CD14-positive monocyte (primary cell): ENCODE measurements at regions not wholly inside any gene's neighbourhood (a gene's known extent, or its start where the extent isn't known, plus 50 kb on each side); places are given as distances from the start of the nearest gene placed in this dataset.
A peak's percentile ranks its signal among the peaks of the same experiment; 100 is the strongest.

Source experiments
- DNase-seq, 3 donors: peaks; one replicate each; pipeline ENCODE4 v3.0.0-alpha.2; 2011 to 2022
- H2AFZ ChIP-seq: 2 replicates; pipeline ENCODE4 v1.6.0; 2012; ENCODE audit warnings: mild to moderate bottlenecking, low read depth, low read length, inconsistent platforms; ENCODE audit not compliant: insufficient read depth, poor library complexity, severe bottlenecking
- H3K27ac ChIP-seq, 2 donors: 1 replicate in 1 of 2; 2 replicates in 1 of 2; pipeline ENCODE4 v1.5.1; 2012 to 2013; ENCODE audit warnings: low read length in 2 of 2, control low read depth in 1 of 2, inconsistent platforms in 1 of 2, low read depth in 1 of 2, mild to moderate bottlenecking in 1 of 2
- H3K27me3 ChIP-seq, 2 donors: one replicate each; pipeline versions ENCODE4 v1.6.0 to v1.6.1; 2011 to 2013; ENCODE audit warnings: low read length in 2 of 2; ENCODE audit not compliant: control insufficient read depth in 2 of 2, insufficient read depth in 2 of 2
- H3K36me3 ChIP-seq, 2 donors: replicated peaks in 1 of 2; 1 replicate in 1 of 2; 2 replicates in 1 of 2; pipeline versions ENCODE4 v1.5.1 to v1.6.1; 2012 to 2013; ENCODE audit warnings: low read length in 2 of 2, control low read depth in 1 of 2, inconsistent platforms in 1 of 2, mild to moderate bottlenecking in 1 of 2; ENCODE audit not compliant: insufficient read depth in 2 of 2, control insufficient read depth in 1 of 2
- H3K4me1 ChIP-seq, 2 donors: 1 replicate in 1 of 2; 2 replicates in 1 of 2; pipeline versions ENCODE4 v1.5.1 to v1.6.1; 2012 to 2013; ENCODE audit warnings: low read length in 2 of 2, control low read depth in 1 of 2, inconsistent platforms in 1 of 2, mild to moderate bottlenecking in 1 of 2, moderate library complexity in 1 of 2; ENCODE audit not compliant: insufficient read depth in 2 of 2, control insufficient read depth in 1 of 2
- H3K4me2 ChIP-seq: replicated peaks from 2 replicates; pipeline ENCODE3; 2012; ENCODE audit warnings: low read length, moderate library complexity, mild to moderate bottlenecking; ENCODE audit not compliant: poor library complexity, severe bottlenecking; ENCODE audit errors: extremely low read depth
- H3K4me3 ChIP-seq, 3 experiments: fragments of 200-600 bp in 1 of 3; sonication (generic) in 1 of 3; replicated peaks in 1 of 3; 1 replicate in 2 of 3; 2 replicates in 1 of 3; pipeline ENCODE4 v1.5.1; 2011 to 2013; ENCODE audit warnings: low read length in 3 of 3, mild to moderate bottlenecking in 3 of 3, control low read depth in 2 of 3, low read depth in 2 of 3, inconsistent platforms in 1 of 3, moderate library complexity in 1 of 3
- H3K79me2 ChIP-seq: 2 replicates; pipeline ENCODE4 v1.6.0; 2012; ENCODE audit warnings: mild to moderate bottlenecking, control low read depth, inconsistent platforms, low read length, moderate library complexity; ENCODE audit not compliant: insufficient read depth
- H3K9ac ChIP-seq: 2 replicates; pipeline ENCODE4 v1.6.0; 2017; ENCODE audit warnings: low read length, mild to moderate bottlenecking; ENCODE audit not compliant: insufficient read depth, poor library complexity, severe bottlenecking
- H3K9me3 ChIP-seq, 2 donors: replicated peaks in 1 of 2; 1 replicate in 1 of 2; 2 replicates in 1 of 2; pipeline versions ENCODE4 v1.5.1 to v1.6.1; 2012 to 2013; ENCODE audit warnings: low read length in 2 of 2, control low read depth in 1 of 2; ENCODE audit not compliant: control insufficient read depth in 1 of 2, insufficient read depth in 1 of 2
- H4K20me1 ChIP-seq: 2 replicates; pipeline ENCODE4 v1.6.0; 2012; ENCODE audit warnings: mild to moderate bottlenecking, low read length, control low read depth, moderate library complexity; ENCODE audit not compliant: insufficient read depth
- H3K27ac Mint-ChIP-seq, 7 donors: one replicate each; pipeline ENCODE4 v1.8.0; 2020; ENCODE audit warnings: mild to moderate bottlenecking in 7 of 7, mixed read lengths in 7 of 7, moderate library complexity in 6 of 7, inconsistent platforms in 2 of 7
- H3K27me3 Mint-ChIP-seq, 3 donors: one replicate each; pipeline ENCODE4 v1.8.0; 2021 to 2022; ENCODE audit warnings: low read depth in 3 of 3, mild to moderate bottlenecking in 3 of 3, mixed read lengths in 3 of 3, moderate library complexity in 3 of 3, inconsistent platforms in 1 of 3
- H3K36me3 Mint-ChIP-seq, 2 donors: one replicate each; pipeline ENCODE4 v1.8.0; 2020; ENCODE audit warnings: mixed read lengths in 2 of 2, inconsistent platforms in 1 of 2, mild to moderate bottlenecking in 1 of 2
- H3K4me1 Mint-ChIP-seq: one replicate; pipeline ENCODE4 v1.8.0; 2020; ENCODE audit warnings: mild to moderate bottlenecking, mixed read lengths
- H3K4me3 Mint-ChIP-seq, 2 donors: one replicate each; pipeline ENCODE4 v1.8.0; 2020; ENCODE audit warnings: mild to moderate bottlenecking in 2 of 2, mixed read lengths in 2 of 2, moderate library complexity in 1 of 2
- H3K9me3 Mint-ChIP-seq, 7 donors: one replicate each; pipeline ENCODE4 v1.8.0; 2020 to 2022; ENCODE audit warnings: mixed read lengths in 7 of 7, mild to moderate bottlenecking in 6 of 7, moderate library complexity in 6 of 7, inconsistent platforms in 2 of 7
- WGBS: methylation state at CpG from one replicate; pipeline ENCODE4 v1.1.5; 2013; ENCODE audit warnings: missing lambda C conversion rate; ENCODE audit not compliant: insufficient coverage; 5-methylcytosine and 5-hydroxymethylcytosine counted together
- intact Hi-C, 2 donors: fragments of 100-400 bp; cut with micrococcal nuclease; formaldehyde crosslinking; loops; one replicate each; pipeline versions ENCODE4 v1.15.0 to v1.15.1; 2023
- TF ChIP-seq, protein P1 (sequence below): fragments of 200-600 bp; IDR thresholded peaks from one replicate; pipeline ENCODE4 v1.8.0; 2022; ENCODE audit warnings: antibody characterized with exemption, mild to moderate bottlenecking

DNA sequence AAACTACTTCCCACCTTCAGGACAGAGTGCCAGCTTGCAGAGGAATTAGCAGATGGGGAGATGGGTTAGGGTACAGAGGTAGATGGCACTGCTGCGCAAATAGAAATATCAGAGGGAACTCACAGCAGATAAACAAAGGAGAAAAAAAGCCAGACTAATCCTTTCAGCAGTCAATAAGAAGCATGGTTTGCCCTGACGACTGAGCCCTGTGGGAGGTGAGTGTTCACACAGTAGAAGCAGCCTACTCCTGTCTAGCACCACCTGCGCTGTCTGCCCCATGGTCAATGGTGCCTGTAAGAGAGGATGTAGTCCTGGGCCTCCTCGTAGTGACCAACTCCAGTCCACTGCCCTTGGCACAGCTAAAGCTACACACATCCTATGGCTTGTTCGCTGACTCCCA, 174.1 kb downstream of the IBTK start:
- intact Hi-C loops, result no loop called here
- TF ChIP-seq, protein P1, sequence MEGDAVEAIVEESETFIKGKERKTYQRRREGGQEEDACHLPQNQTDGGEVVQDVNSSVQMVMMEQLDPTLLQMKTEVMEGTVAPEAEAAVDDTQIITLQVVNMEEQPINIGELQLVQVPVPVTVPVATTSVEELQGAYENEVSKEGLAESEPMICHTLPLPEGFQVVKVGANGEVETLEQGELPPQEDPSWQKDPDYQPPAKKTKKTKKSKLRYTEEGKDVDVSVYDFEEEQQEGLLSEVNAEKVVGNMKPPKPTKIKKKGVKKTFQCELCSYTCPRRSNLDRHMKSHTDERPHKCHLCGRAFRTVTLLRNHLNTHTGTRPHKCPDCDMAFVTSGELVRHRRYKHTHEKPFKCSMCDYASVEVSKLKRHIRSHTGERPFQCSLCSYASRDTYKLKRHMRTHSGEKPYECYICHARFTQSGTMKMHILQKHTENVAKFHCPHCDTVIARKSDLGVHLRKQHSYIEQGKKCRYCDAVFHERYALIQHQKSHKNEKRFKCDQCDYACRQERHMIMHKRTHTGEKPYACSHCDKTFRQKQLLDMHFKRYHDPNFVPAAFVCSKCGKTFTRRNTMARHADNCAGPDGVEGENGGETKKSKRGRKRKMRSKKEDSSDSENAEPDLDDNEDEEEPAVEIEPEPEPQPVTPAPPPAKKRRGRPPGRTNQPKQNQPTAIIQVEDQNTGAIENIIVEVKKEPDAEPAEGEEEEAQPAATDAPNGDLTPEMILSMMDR, result no peak
- Mint-ChIP-seq H3K4me1 (no peaks in the 10 kb centered on the region), H3K9me3 (no peaks in the 10 kb centered on the region), H3K36me3 (no peaks in the 10 kb centered on the region), H3K27ac (no peak overlapping the region), H3K27me3 (no peaks in the 10 kb centered on the region), H3K4me3 (no peak overlapping the region)
- H3K27me3 ChIP-seq, result no peaks in the 10 kb centered on the region
- no peak overlapping the region for H2AFZ ChIP-seq
- H3K36me3 ChIP-seq, result no peaks in the 10 kb centered on the region
- no CpG with 5 or more reads among the region's 5 CpGs for WGBS
- H3K27ac ChIP-seq, result no peak overlapping the region
- H3K4me3 ChIP-seq, result no peak overlapping the region
- no peaks in the 10 kb centered on the region for H4K20me1 ChIP-seq
- no peaks in the 10 kb centered on the region for H3K4me1 ChIP-seq
- no peaks in the 10 kb centered on the region for H3K79me2 ChIP-seq
- no peak for DNase-seq
- no peak overlapping the region for H3K9ac ChIP-seq
- H3K4me2 ChIP-seq, result no peak overlapping the region
- no peaks in the 10 kb centered on the region for H3K9me3 ChIP-seq

DNA sequence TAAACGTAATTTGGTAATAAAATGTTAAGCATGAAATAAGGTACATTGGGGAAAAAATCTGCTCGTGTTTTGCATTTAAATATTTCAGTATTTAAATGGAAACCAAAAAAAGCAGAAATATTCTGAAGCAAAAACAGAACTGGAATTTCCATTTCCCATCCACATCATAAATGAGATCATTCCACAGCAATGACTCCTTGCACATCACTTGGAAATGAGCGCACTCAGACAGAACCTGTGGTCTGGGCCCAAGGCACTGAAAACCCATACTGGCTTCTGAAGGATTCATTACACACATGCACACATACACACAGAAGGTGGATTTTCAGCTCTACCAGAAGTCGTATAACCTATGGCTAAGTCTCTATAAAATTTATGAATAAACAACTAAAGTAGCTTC, 174.8 kb downstream of the IBTK start:
- peak in 1 of 3 donors; percentile 7 for DNase-seq
- H3K4me3 ChIP-seq, result no peak overlapping the region
- no peak overlapping the region for H3K27ac ChIP-seq
- TF ChIP-seq, protein P1, result no peak
- H3K79me2 ChIP-seq, result no peaks in the 10 kb centered on the region
- no peaks in the 10 kb centered on the region for H3K9me3 ChIP-seq
- H3K4me3 Mint-ChIP-seq, result no peak overlapping the region
- H3K9me3 Mint-ChIP-seq, result no peaks in the 10 kb centered on the region
- H3K36me3 Mint-ChIP-seq, result no peaks in the 10 kb centered on the region
- no peak overlapping the region for H2AFZ ChIP-seq
- 29% methylated on average over 1 of the region's 4 CpGs for WGBS
- H4K20me1 ChIP-seq, result no peaks in the 10 kb centered on the region
- no peaks in the 10 kb centered on the region for H3K4me1 ChIP-seq
- no peak overlapping the region for H3K9ac ChIP-seq
- no peaks in the 10 kb centered on the region for H3K36me3 ChIP-seq
- intact Hi-C loops, result no loop called here
- H3K4me1 Mint-ChIP-seq, result no peaks in the 10 kb centered on the region
- no peaks in the 10 kb centered on the region for H3K27me3 ChIP-seq
- H3K27me3 Mint-ChIP-seq, result no peaks in the 10 kb centered on the region
- H3K4me2 ChIP-seq, result no peak overlapping the region
- no peak overlapping the region for H3K27ac Mint-ChIP-seq
